GM23338 (cell line): ENCODE measurements at regions not wholly inside any gene's neighbourhood (a gene's known extent, or its start where the extent isn't known, plus 50 kb on each side); places are given as distances from the start of the nearest gene placed in this dataset.

Experiments
- CREB1 ChIP-seq: fragments of 250-450 bp; sonication (Bioruptor Pico); IDR thresholded peaks from 2 replicates; pipeline ENCODE4 v1.5.0; 2020; ENCODE audit warnings: low read depth, mild to moderate bottlenecking, moderate library complexity
- EZH2 ChIP-seq: fragments of 200-600 bp; sonication (generic); IDR thresholded peaks from one replicate; pipeline ENCODE4 v1.8.0; 2017; ENCODE audit warnings: antibody characterized with exemption, mild to moderate bottlenecking, low read depth; ENCODE audit not compliant: unreplicated experiment
- EZH2phosphoT487 ChIP-seq: fragments of 200-600 bp; sonication (generic); IDR thresholded peaks from one replicate; pipeline ENCODE4 v1.8.1; 2018; ENCODE audit warnings: antibody characterized with exemption; ENCODE audit not compliant: unreplicated experiment
- JUNB ChIP-seq: IDR thresholded peaks from one replicate; pipeline ENCODE4 v1.6.1; 2016; ENCODE audit warnings: antibody characterized with exemption; ENCODE audit not compliant: unreplicated experiment
- POLR2AphosphoS5 ChIP-seq: IDR thresholded peaks from 2 replicates; pipeline ENCODE4 v1.6.1; 2016; ENCODE audit warnings: antibody characterized with exemption, low read depth
- TF ChIP-seq, protein P1 (sequence below), 2 experiments: fragments of 200-600 bp in 1 of 2; sonication (generic) in 1 of 2; conservative IDR thresholded peaks; 2 replicates each; pipeline versions ENCODE4 v1.5.1 to v1.6.1; 2016 to 2017; ENCODE audit warnings: antibody characterized with exemption in 2 of 2, low read depth in 2 of 2, mild to moderate bottlenecking in 2 of 2, moderate library complexity in 1 of 2

DNA sequence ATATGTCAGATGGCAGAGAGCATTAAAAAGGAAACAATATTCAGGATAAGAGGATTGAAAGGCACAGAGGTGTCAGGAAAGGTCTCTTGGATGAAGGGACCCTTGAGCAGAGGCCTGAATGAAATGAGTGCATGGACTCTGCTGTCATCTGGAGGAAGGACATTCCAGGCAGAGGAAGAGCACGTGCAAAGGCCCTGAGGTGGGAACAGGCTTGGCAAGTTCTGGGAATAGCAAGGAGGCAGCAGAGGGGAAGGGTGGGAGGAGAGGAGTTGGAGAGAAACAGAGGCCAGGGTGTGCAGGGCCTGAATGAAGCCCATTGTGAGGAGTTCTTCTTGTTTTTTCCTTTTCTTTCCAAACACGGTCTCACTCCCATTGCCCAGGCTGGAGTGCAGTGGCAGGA, 59.0 kb upstream of the RUNX3 start:
- TF ChIP-seq, protein P1, sequence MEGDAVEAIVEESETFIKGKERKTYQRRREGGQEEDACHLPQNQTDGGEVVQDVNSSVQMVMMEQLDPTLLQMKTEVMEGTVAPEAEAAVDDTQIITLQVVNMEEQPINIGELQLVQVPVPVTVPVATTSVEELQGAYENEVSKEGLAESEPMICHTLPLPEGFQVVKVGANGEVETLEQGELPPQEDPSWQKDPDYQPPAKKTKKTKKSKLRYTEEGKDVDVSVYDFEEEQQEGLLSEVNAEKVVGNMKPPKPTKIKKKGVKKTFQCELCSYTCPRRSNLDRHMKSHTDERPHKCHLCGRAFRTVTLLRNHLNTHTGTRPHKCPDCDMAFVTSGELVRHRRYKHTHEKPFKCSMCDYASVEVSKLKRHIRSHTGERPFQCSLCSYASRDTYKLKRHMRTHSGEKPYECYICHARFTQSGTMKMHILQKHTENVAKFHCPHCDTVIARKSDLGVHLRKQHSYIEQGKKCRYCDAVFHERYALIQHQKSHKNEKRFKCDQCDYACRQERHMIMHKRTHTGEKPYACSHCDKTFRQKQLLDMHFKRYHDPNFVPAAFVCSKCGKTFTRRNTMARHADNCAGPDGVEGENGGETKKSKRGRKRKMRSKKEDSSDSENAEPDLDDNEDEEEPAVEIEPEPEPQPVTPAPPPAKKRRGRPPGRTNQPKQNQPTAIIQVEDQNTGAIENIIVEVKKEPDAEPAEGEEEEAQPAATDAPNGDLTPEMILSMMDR (conservative IDR thresholded peaks at IDR 0.05; ENCODE audit: low read depth in 2 of 2), result no peak
- TF ChIP-seq JUNB (no peak), POLR2AphosphoS5 (no peak), EZH2 (no peak), CREB1 (no peak), EZH2phosphoT487 (no peak)
